ENCODE measurements at regions not wholly inside any gene's neighbourhood (a gene's known extent, or its start where the extent isn't known, plus 50 kb on each side); places are given as distances from the start of the nearest gene placed in this dataset.

DNA sequence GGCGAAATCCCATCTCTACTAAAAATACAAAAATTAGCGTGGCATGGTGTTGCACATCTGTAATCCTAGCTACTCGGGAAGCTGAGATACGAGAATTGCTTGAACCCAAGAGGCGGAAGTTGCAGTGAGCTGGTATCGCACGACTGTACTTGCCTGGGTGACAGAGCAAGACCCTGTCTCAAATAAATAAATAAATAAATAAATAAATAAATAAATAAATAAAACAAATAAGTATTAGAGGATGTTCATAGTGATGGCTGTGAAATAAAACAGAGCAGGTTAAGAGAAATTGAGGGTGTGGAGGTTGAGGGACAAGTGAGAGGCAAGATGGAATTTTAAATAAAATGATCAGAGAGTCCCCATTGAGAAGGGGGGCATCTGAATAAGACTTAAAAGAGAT, 124.7 kb upstream of the DST start:
- TF ChIP-seq, protein P1, sequence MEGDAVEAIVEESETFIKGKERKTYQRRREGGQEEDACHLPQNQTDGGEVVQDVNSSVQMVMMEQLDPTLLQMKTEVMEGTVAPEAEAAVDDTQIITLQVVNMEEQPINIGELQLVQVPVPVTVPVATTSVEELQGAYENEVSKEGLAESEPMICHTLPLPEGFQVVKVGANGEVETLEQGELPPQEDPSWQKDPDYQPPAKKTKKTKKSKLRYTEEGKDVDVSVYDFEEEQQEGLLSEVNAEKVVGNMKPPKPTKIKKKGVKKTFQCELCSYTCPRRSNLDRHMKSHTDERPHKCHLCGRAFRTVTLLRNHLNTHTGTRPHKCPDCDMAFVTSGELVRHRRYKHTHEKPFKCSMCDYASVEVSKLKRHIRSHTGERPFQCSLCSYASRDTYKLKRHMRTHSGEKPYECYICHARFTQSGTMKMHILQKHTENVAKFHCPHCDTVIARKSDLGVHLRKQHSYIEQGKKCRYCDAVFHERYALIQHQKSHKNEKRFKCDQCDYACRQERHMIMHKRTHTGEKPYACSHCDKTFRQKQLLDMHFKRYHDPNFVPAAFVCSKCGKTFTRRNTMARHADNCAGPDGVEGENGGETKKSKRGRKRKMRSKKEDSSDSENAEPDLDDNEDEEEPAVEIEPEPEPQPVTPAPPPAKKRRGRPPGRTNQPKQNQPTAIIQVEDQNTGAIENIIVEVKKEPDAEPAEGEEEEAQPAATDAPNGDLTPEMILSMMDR (IDR thresholded peaks at IDR 0.05) = no peak
- TF ChIP-seq CEBPB (IDR thresholded peaks at IDR 0.05) (no peak), MAFK (IDR thresholded peaks at IDR 0.05; ENCODE audit: partially characterized antibody) (no peak), POLR2A (IDR thresholded peaks at IDR 0.05; ENCODE audit: low read length) (no peak), SMC3 (IDR thresholded peaks at IDR 0.05) (no peak), JUN (IDR thresholded peaks at IDR 0.05) (no peak), RARB (CRISPR knock-in tag; IDR thresholded peaks at IDR 0.05) (no peak), CHD2 (IDR thresholded peaks at IDR 0.05; ENCODE audit: low read length, partially characterized antibody) (no peak), ZFP36 (IDR thresholded peaks at IDR 0.05; ENCODE audit: borderline replicate concordance, partially characterized antibody) (no peak), PHF8 (IDR thresholded peaks at IDR 0.05; ENCODE audit: borderline replicate concordance, low read depth) (no peak), RCOR1 (IDR thresholded peaks at IDR 0.05; ENCODE audit: low read depth, low read length) (no peak)
